Tibial nerve (tissue), 3 donors: ENCODE measurements at regions not wholly inside any gene's neighbourhood (a gene's known extent, or its start where the extent isn't known, plus 50 kb on each side); places are given as distances from the start of the nearest gene placed in this dataset.

Experiments used
- POLR2A ChIP-seq, 2 donors: fragments of 450-650 bp; IDR thresholded peaks; one replicate each; pipeline ENCODE4 v1.6.1; 2017; ENCODE audit warnings: antibody characterized with exemption in 2 of 2, mild to moderate bottlenecking in 2 of 2, moderate library complexity in 2 of 2
- TF ChIP-seq, protein P1 (sequence below), 5 experiments: fragments of 200-600 bp in 3 of 5; fragments of 450-650 bp in 2 of 5; sonication (generic) in 3 of 5; IDR thresholded peaks; one replicate each; pipeline ENCODE4 v1.5.1; 2016 to 2019; ENCODE audit warnings: antibody characterized with exemption in 5 of 5, mild to moderate bottlenecking in 3 of 5, moderate library complexity in 2 of 5

DNA sequence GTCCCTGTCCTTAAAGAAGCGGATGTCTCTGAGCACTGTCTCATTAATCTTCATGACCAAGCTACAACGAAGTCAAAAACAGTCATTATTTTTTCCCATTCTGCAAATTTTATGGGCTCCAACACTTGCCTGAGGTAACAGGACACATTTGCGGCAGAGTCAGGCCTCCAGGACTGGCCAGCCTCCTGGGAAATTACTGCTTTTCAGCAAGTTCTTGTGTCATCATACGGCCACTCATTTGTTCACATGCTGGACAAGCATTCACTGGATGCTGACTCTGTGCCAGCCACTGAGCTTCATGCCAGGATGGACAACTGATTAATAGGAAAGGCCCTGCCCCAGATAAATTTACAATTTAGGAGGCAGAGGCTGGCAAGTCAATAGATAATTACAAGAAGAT lies 305.7 kb downstream of the ACTL7B start:
- TF ChIP-seq POLR2A (IDR thresholded peaks at IDR 0.05), result no peak
- TF ChIP-seq, protein P1, sequence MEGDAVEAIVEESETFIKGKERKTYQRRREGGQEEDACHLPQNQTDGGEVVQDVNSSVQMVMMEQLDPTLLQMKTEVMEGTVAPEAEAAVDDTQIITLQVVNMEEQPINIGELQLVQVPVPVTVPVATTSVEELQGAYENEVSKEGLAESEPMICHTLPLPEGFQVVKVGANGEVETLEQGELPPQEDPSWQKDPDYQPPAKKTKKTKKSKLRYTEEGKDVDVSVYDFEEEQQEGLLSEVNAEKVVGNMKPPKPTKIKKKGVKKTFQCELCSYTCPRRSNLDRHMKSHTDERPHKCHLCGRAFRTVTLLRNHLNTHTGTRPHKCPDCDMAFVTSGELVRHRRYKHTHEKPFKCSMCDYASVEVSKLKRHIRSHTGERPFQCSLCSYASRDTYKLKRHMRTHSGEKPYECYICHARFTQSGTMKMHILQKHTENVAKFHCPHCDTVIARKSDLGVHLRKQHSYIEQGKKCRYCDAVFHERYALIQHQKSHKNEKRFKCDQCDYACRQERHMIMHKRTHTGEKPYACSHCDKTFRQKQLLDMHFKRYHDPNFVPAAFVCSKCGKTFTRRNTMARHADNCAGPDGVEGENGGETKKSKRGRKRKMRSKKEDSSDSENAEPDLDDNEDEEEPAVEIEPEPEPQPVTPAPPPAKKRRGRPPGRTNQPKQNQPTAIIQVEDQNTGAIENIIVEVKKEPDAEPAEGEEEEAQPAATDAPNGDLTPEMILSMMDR (IDR thresholded peaks at IDR 0.05), result no peak
